WTC11 (cell line): ENCODE measurements at regions not wholly inside any gene's neighbourhood (a gene's known extent, or its start where the extent isn't known, plus 50 kb on each side); places are given as distances from the start of the nearest gene placed in this dataset.

ENCODE experiments used
- ATAC-seq: fragments of 200-7000 bp; cut with Tn5 transposase; 2 replicates; pipeline ENCODE4 v1.10.0; 2021; ENCODE audit warnings: mild to moderate bottlenecking, moderate library complexity
- CTCF ChIA-PET: fragments of 300-600 bp; sonication (Branson Sonifier 250); formaldehyde crosslinking; loops from one replicate; lab custom pipeline; 2021; ENCODE audit warnings: antibody characterized with exemption; lab: Charles Lee
- POLR2A ChIA-PET: fragments of 350-600 bp; sonication (Branson Sonifier 250); formaldehyde crosslinking; loops from one replicate; lab custom pipeline; 2021; ENCODE audit warnings: antibody characterized with exemption; lab: Charles Lee
- DNase-seq: peaks from one replicate; pipeline ENCODE4 v3.0.0; 2021; ENCODE audit warnings: low spot score
- H3K27ac Mint-ChIP-seq: 2 replicates; pipeline ENCODE4 v1.8.0; 2021; ENCODE audit warnings: mixed read lengths
- H3K27me3 Mint-ChIP-seq: 2 replicates; pipeline ENCODE4 v1.8.0; 2021; ENCODE audit warnings: low read depth, mild to moderate bottlenecking, moderate library complexity, mixed read lengths
- H3K36me3 Mint-ChIP-seq: 2 replicates; pipeline ENCODE4 v1.8.0; 2021; ENCODE audit warnings: mixed read lengths
- H3K4me1 Mint-ChIP-seq: 2 replicates; pipeline ENCODE4 v1.8.0; 2022; ENCODE audit warnings: mixed read lengths
- H3K4me3 Mint-ChIP-seq: 2 replicates; pipeline ENCODE4 v1.8.0; 2021; ENCODE audit warnings: mild to moderate bottlenecking, moderate library complexity, mixed read lengths
- H3K9me3 Mint-ChIP-seq: 2 replicates; pipeline ENCODE4 v1.8.0; 2021; ENCODE audit warnings: mixed read lengths
- CBFB ChIP-seq: sonication (generic); formaldehyde crosslinking; IDR thresholded peaks from 2 replicates; pipeline ENCODE4 v1.8.1; 2022; ENCODE audit warnings: mild to moderate bottlenecking, low read depth, missing genetic modification reagents
- ELF4 ChIP-seq: sonication (generic); formaldehyde crosslinking; IDR thresholded peaks from 2 replicates; pipeline ENCODE4 v1.8.1; 2022; ENCODE audit warnings: low read depth, mild to moderate bottlenecking, moderate library complexity, missing genetic modification reagents
- EMX1 ChIP-seq: fragments of 250-450 bp; sonication (Bioruptor Pico); IDR thresholded peaks from 2 replicates; pipeline ENCODE4 v1.8.0; 2021; ENCODE audit warnings: mild to moderate bottlenecking
- FOXJ3 ChIP-seq: sonication (generic); formaldehyde crosslinking; IDR thresholded peaks from 2 replicates; pipeline ENCODE4 v1.9.0; 2021; ENCODE audit warnings: missing genetic modification reagents, mild to moderate bottlenecking, borderline replicate concordance
- FOXP1 ChIP-seq: sonication (generic); formaldehyde crosslinking; IDR thresholded peaks from 2 replicates; pipeline ENCODE4 v1.8.0; 2022; ENCODE audit warnings: missing genetic modification reagents, mild to moderate bottlenecking, moderate library complexity, borderline replicate concordance
- GABPB1 ChIP-seq: sonication (generic); formaldehyde crosslinking; IDR thresholded peaks from 2 replicates; pipeline ENCODE4 v1.8.1; 2023; ENCODE audit warnings: mild to moderate bottlenecking, missing genetic modification reagents
- GRHL2 ChIP-seq: fragments of 250-450 bp; sonication (Bioruptor Pico); IDR thresholded peaks from 2 replicates; pipeline ENCODE4 v1.8.0; 2022; ENCODE audit warnings: mild to moderate bottlenecking, moderate library complexity; ENCODE audit not compliant: insufficient replicate concordance, severe bottlenecking
- KAT7 ChIP-seq: sonication (generic); formaldehyde crosslinking; IDR thresholded peaks from 2 replicates; pipeline ENCODE4 v1.8.1; 2023; ENCODE audit warnings: missing genetic modification reagents, mild to moderate bottlenecking, borderline replicate concordance
- NR2C2 ChIP-seq: sonication (generic); formaldehyde crosslinking; IDR thresholded peaks from 2 replicates; pipeline ENCODE4 v1.8.0; 2022; ENCODE audit warnings: mild to moderate bottlenecking, missing genetic modification reagents
- RELA ChIP-seq: sonication (generic); formaldehyde crosslinking; IDR thresholded peaks from 2 replicates; pipeline ENCODE4 v1.8.1; 2022; ENCODE audit warnings: missing genetic modification reagents, mild to moderate bottlenecking, borderline replicate concordance
- RORB ChIP-seq: fragments of 250-450 bp; sonication (Bioruptor Pico); IDR thresholded peaks from 2 replicates; pipeline ENCODE4 v1.9.0; 2021; ENCODE audit warnings: mild to moderate bottlenecking
- SMAD4 ChIP-seq: sonication (generic); formaldehyde crosslinking; IDR thresholded peaks from 2 replicates; pipeline ENCODE4 v1.8.0; 2022; ENCODE audit warnings: mild to moderate bottlenecking, missing genetic modification reagents
- ZNF671 ChIP-seq: fragments of 250-450 bp; sonication (Bioruptor Pico); IDR thresholded peaks from 2 replicates; pipeline ENCODE4 v1.8.0; 2021; ENCODE audit warnings: mild to moderate bottlenecking
- TF ChIP-seq, protein P1 (sequence below): sonication (generic); formaldehyde crosslinking; conservative IDR thresholded peaks from 2 replicates; pipeline ENCODE4 v1.8.1; 2022; ENCODE audit warnings: mild to moderate bottlenecking, missing genetic modification reagents
- TF ChIP-seq, protein P2 (sequence below): sonication (generic); formaldehyde crosslinking; conservative IDR thresholded peaks from 2 replicates; pipeline ENCODE4 v1.8.1; 2023; ENCODE audit warnings: mild to moderate bottlenecking, low read depth, missing genetic modification reagents, moderate library complexity
- TF ChIP-seq, protein P3 (sequence below): fragments of 250-450 bp; sonication (Bioruptor Pico); conservative IDR thresholded peaks from 2 replicates; pipeline ENCODE4 v1.9.0; 2021; ENCODE audit warnings: mild to moderate bottlenecking
- TF ChIP-seq, protein P4 (sequence below): sonication (generic); formaldehyde crosslinking; IDR thresholded peaks from 2 replicates; pipeline ENCODE4 v1.8.1; 2022; ENCODE audit warnings: low read depth, mild to moderate bottlenecking, moderate library complexity, missing genetic modification reagents, borderline replicate concordance
- TF ChIP-seq, protein P5 (sequence below): sonication (generic); formaldehyde crosslinking; IDR thresholded peaks from 2 replicates; pipeline ENCODE4 v1.8.0; 2022; ENCODE audit warnings: missing genetic modification reagents

DNA sequence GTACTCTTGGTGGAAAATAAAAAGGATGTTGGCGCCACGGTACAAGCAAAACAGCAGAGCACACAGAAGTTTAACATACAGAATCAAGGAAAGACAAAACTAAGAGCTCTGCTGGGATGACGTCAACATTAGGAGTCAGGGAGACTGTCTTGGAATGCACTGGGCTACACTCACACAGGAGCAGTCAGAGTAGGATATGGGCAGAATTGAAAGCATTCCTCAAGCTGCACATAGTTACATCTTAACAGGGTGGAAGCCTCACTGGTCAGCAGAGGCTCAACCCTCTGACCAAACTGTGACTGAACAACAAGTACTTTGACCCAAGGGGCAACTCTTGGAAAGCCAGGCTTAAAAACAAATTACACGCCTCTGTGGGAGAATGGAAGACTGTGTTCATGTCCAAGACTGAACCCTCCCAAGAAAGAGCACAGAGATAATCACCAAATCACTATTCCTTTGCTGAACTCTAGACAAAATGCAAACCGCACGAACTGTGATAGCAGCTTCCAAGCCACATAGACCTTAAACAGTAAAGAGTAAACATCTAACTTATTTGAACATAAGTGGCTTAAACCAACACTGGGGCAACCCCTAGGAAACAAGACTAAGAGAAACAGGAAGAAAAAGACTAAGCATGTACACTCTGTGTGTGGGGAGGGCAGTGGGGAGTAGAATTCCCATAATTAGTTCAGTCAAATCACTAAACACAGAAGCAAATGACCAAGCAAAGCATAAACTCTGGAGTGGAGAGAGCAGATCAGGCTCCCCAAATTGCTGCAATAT, 772.7 kb downstream of the PRELID2 start (continued):
- no peak for TF ChIP-seq KAT7 (CRISPR knock-in tag)
- TF ChIP-seq, protein P1, sequence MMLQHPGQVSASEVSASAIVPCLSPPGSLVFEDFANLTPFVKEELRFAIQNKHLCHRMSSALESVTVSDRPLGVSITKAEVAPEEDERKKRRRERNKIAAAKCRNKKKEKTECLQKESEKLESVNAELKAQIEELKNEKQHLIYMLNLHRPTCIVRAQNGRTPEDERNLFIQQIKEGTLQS (CRISPR knock-in tag): no peak
- no peak for TF ChIP-seq FOXJ3 (CRISPR knock-in tag)
- TF ChIP-seq GRHL2 (CRISPR knock-in tag): no peak
- TF ChIP-seq ZNF671 (CRISPR knock-in tag): no peak

DNA sequence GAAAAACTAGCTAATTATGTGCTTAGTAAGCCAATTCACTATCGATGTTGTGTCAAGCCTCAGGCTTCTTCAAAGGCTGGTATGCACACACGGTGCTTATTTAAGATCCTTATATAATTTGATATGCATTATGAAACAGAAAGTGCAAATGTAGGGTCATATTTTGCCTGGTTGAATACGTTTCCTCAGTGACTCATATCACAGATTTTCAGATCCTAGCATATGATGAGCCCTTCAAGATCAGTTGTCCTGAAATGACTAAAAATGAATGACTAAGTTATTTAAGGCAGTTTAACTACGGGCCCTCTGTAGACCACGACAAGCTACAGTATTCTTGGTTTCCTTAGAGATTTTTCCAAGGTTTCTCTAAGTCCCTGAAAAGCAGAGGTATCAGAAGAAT, 778.3 kb downstream of the PRELID2 start:
- Mint-ChIP-seq H3K27ac (no peak overlapping the region), H3K4me3 (no peak overlapping the region), H3K36me3 (no peaks in the 10 kb centered on the region), H3K4me1 (no peaks in the 10 kb centered on the region), H3K9me3 (no peaks in the 10 kb centered on the region), H3K27me3 (no peaks in the 10 kb centered on the region)
- POLR2A ChIA-PET: no interaction called here
- DNase-seq (no peak), ATAC-seq (no peak)
- CTCF ChIA-PET: interaction anchor here (1.2 kb wide), 1 partner anchor 181 kb away, joined by 3 read pairs; no protein-coding TSS in a partner anchor
- TF ChIP-seq GABPB1 (CRISPR knock-in tag) (no peak), FOXP1 (CRISPR knock-in tag) (no peak), NR2C2 (CRISPR knock-in tag) (no peak), ELF4 (CRISPR knock-in tag) (no peak)
- TF ChIP-seq, protein P2, sequence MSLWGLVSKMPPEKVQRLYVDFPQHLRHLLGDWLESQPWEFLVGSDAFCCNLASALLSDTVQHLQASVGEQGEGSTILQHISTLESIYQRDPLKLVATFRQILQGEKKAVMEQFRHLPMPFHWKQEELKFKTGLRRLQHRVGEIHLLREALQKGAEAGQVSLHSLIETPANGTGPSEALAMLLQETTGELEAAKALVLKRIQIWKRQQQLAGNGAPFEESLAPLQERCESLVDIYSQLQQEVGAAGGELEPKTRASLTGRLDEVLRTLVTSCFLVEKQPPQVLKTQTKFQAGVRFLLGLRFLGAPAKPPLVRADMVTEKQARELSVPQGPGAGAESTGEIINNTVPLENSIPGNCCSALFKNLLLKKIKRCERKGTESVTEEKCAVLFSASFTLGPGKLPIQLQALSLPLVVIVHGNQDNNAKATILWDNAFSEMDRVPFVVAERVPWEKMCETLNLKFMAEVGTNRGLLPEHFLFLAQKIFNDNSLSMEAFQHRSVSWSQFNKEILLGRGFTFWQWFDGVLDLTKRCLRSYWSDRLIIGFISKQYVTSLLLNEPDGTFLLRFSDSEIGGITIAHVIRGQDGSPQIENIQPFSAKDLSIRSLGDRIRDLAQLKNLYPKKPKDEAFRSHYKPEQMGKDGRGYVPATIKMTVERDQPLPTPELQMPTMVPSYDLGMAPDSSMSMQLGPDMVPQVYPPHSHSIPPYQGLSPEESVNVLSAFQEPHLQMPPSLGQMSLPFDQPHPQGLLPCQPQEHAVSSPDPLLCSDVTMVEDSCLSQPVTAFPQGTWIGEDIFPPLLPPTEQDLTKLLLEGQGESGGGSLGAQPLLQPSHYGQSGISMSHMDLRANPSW: no peak
- TF ChIP-seq, protein P3, sequence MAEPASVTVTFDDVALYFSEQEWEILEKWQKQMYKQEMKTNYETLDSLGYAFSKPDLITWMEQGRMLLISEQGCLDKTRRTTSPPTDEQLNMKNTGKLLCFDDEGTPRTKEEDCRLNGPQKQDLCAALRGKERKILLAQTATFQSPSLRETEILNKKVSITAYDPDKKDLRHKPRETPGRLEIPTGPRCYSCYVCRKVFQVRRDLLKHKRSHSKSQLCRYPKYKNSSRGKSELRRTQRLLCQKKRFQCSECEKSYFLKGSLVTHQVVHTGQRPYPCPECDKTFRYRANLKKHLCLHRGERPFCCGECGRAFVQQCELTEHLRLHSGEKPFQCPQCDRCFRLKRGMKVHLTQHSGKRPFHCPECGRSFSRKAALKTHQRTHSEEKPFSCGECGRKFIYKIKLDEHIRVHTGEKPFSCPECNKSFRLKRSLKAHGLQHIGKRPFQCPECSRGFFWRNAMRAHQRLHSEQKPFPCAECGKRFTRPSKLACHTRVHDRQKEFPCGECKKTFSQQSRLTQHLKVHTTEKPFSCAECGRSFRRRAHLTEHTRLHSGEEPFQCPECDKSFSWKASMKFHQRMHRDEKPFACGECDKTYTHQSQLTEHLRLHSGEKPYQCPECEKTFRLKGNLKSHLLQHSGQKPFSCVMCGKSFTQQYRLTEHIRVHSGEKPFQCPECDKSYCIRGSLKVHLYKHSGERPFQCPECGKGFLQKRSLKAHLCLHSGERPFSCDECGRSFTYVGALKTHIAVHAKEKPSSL: no peak
- TF ChIP-seq, protein P4, sequence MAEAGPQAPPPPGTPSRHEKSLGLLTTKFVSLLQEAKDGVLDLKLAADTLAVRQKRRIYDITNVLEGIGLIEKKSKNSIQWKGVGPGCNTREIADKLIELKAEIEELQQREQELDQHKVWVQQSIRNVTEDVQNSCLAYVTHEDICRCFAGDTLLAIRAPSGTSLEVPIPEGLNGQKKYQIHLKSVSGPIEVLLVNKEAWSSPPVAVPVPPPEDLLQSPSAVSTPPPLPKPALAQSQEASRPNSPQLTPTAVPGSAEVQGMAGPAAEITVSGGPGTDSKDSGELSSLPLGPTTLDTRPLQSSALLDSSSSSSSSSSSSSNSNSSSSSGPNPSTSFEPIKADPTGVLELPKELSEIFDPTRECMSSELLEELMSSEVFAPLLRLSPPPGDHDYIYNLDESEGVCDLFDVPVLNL (CRISPR knock-in tag): no peak

DNA sequence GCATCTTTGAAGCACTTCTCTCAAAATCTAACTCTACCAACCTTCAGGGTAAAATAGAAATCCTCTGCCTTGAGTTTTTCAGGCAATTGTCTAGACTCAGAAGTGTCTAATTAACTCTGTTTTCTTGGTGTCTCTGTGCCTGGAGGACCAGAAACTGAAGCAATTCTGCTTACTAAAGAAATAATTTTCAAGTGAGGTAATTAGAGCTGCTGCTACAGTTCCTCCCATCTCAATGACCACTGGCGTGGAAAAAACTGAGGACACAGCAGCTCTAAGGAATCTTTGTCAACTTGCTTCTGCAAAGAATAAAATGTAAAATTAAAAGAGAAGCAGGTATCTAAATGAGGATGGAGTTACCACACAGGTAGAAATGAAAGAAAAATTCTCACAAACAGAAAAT, 785.0 kb downstream of the PRELID2 start:
- ATAC-seq (no peak), DNase-seq (no peak)
- Mint-ChIP-seq H3K27me3 (no peaks in the 10 kb centered on the region), H3K9me3 (no peaks in the 10 kb centered on the region), H3K4me3 (no peak overlapping the region), H3K36me3 (no peaks in the 10 kb centered on the region), H3K27ac (no peak overlapping the region), H3K4me1 (no peaks in the 10 kb centered on the region)
- ChIA-PET CTCF (no interaction called here), POLR2A (no interaction called here)
- no peak for TF ChIP-seq CBFB (CRISPR knock-in tag)

DNA sequence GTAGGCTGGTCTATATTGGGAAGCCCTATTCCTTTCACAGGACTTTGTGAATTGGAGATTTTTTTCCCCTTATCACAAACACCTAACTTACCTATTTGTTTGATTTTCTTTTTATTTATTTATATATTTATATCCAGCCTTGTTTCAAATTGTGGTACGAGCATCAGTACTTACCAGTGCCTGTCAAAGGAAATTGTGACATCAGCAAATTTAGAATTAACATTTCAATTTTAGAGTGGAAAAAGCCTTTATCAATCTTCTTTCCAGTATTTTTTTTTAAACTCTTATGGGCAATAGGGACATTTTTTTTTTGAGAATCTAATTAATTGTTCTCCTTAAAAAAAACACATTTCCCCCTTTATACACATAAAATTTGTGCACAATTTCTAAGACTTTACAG, 790.2 kb downstream of the PRELID2 start:
- no peak overlapping the region for H3K4me3 Mint-ChIP-seq
- H3K27ac Mint-ChIP-seq: no peak overlapping the region
- no peaks in the 10 kb centered on the region for H3K4me1 Mint-ChIP-seq
- H3K27me3 Mint-ChIP-seq: no peaks in the 10 kb centered on the region; the same call in 1 of the 2 replicates
- no peak for DNase-seq
- no peaks in the 10 kb centered on the region for H3K36me3 Mint-ChIP-seq
- POLR2A ChIA-PET: no interaction called here
- H3K9me3 Mint-ChIP-seq: peaks cover 12% of the 10 kb centered on the region
- TF ChIP-seq RELA (CRISPR knock-in tag) (no peak), SMAD4 (CRISPR knock-in tag) (no peak), EMX1 (CRISPR knock-in tag) (no peak), RORB (no peak)
- TF ChIP-seq, protein P5, sequence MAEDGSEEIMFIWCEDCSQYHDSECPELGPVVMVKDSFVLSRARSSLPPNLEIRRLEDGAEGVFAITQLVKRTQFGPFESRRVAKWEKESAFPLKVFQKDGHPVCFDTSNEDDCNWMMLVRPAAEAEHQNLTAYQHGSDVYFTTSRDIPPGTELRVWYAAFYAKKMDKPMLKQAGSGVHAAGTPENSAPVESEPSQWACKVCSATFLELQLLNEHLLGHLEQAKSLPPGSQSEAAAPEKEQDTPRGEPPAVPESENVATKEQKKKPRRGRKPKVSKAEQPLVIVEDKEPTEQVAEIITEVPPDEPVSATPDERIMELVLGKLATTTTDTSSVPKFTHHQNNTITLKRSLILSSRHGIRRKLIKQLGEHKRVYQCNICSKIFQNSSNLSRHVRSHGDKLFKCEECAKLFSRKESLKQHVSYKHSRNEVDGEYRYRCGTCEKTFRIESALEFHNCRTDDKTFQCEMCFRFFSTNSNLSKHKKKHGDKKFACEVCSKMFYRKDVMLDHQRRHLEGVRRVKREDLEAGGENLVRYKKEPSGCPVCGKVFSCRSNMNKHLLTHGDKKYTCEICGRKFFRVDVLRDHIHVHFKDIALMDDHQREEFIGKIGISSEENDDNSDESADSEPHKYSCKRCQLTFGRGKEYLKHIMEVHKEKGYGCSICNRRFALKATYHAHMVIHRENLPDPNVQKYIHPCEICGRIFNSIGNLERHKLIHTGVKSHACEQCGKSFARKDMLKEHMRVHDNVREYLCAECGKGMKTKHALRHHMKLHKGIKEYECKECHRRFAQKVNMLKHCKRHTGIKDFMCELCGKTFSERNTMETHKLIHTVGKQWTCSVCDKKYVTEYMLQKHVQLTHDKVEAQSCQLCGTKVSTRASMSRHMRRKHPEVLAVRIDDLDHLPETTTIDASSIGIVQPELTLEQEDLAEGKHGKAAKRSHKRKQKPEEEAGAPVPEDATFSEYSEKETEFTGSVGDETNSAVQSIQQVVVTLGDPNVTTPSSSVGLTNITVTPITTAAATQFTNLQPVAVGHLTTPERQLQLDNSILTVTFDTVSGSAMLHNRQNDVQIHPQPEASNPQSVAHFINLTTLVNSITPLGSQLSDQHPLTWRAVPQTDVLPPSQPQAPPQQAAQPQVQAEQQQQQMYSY (CRISPR knock-in tag): no peak
- CTCF ChIA-PET: interaction anchor here (0.7 kb wide), 1 partner anchor 193 kb away, joined by 3 read pairs; no protein-coding TSS in a partner anchor
- no peak for ATAC-seq
